Stomach (tissue), 4 donors: ENCODE measurements at regions not wholly inside any gene's neighbourhood (a gene's known extent, or its start where the extent isn't known, plus 50 kb on each side); places are given as distances from the start of the nearest gene placed in this dataset.

Experiments
- EP300 ChIP-seq: sonication (generic); formaldehyde crosslinking; IDR thresholded peaks from one replicate; pipeline ENCODE4 v1.6.1; 2017; ENCODE audit warnings: antibody characterized with exemption
- POLR2A ChIP-seq, 4 donors: fragments of 450-650 bp; IDR thresholded peaks; one replicate each; pipeline ENCODE4 v1.6.1; 2016; ENCODE audit warnings: antibody characterized with exemption in 4 of 4, control low read depth in 2 of 4, mild to moderate bottlenecking in 1 of 4, moderate library complexity in 1 of 4
- POLR2AphosphoS5 ChIP-seq, 3 donors: sonication (generic); formaldehyde crosslinking; IDR thresholded peaks; one replicate each; pipeline ENCODE4 v1.6.1; 2016; ENCODE audit warnings: antibody characterized with exemption in 3 of 3
- TF ChIP-seq, protein P1 (sequence below), 7 experiments: fragments of 450-650 bp in 4 of 7; fragments of 200-600 bp in 3 of 7; sonication (generic) in 3 of 7; IDR thresholded peaks; one replicate each; pipeline ENCODE4 v1.5.1; 2016 to 2019; ENCODE audit warnings: antibody characterized with exemption in 7 of 7, control low read depth in 2 of 7, mild to moderate bottlenecking in 1 of 7

- TF ChIP-seq, protein P1, sequence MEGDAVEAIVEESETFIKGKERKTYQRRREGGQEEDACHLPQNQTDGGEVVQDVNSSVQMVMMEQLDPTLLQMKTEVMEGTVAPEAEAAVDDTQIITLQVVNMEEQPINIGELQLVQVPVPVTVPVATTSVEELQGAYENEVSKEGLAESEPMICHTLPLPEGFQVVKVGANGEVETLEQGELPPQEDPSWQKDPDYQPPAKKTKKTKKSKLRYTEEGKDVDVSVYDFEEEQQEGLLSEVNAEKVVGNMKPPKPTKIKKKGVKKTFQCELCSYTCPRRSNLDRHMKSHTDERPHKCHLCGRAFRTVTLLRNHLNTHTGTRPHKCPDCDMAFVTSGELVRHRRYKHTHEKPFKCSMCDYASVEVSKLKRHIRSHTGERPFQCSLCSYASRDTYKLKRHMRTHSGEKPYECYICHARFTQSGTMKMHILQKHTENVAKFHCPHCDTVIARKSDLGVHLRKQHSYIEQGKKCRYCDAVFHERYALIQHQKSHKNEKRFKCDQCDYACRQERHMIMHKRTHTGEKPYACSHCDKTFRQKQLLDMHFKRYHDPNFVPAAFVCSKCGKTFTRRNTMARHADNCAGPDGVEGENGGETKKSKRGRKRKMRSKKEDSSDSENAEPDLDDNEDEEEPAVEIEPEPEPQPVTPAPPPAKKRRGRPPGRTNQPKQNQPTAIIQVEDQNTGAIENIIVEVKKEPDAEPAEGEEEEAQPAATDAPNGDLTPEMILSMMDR (IDR thresholded peaks at IDR 0.05), result no peak
- no peak for TF ChIP-seq POLR2AphosphoS5 (IDR thresholded peaks at IDR 0.05)
- no peak for TF ChIP-seq POLR2A (IDR thresholded peaks at IDR 0.05)
- no peak for TF ChIP-seq EP300
Observed at GRCh38 chrX:1011691-1012283, 200.7 kb downstream of the CRLF2 start.
